ENCODE measurements at regions not wholly inside any gene's neighbourhood (a gene's known extent, or its start where the extent isn't known, plus 50 kb on each side); places are given as distances from the start of the nearest gene placed in this dataset.

- no peaks in the 10 kb centered on the region for H3K9me3 ChIP-seq (ENCODE audit: low read length)
- intact Hi-C loops (cut with micrococcal nuclease; ENCODE audit: unreplicated experiment) = loop anchor here (5.0 kb wide), 1 partner anchor 736 kb away; no protein-coding TSS in a partner anchor
- POLR2A ChIA-PET = no interaction called here
- no peak overlapping the region for H2AFZ ChIP-seq (ENCODE audit: low read length)
- no peak overlapping the region for H3K4me3 ChIP-seq (ENCODE audit: low read depth, low read length, poor library complexity, severe bottlenecking)
- no peak overlapping the region for H3K4me2 ChIP-seq (ENCODE audit: low read length)
- no peaks in the 10 kb centered on the region for H4K20me1 ChIP-seq (ENCODE audit: insufficient read depth, low read length)
- no peak overlapping the region for H3K27ac ChIP-seq (ENCODE audit: low read depth, low read length, poor library complexity, severe bottlenecking)
- DNase-seq (ENCODE audit: low spot score) = no peak
- no peaks in the 10 kb centered on the region for H3K4me1 ChIP-seq (ENCODE audit: insufficient read depth, low read length, poor library complexity, severe bottlenecking)
- no peaks in the 10 kb centered on the region for H3K79me2 ChIP-seq (ENCODE audit: insufficient read depth, low read depth, low read length)
- TF ChIP-seq CTCF (conservative IDR thresholded peaks at IDR 0.05; ENCODE audit: low read length) (no peak), EZH2phosphoT487 (IDR thresholded peaks at IDR 0.05; ENCODE audit: borderline replicate concordance, low read depth, low read length) (no peak)
- H3K36me3 ChIP-seq (ENCODE audit: insufficient read depth, low read length) = no peaks in the 10 kb centered on the region
- no peaks in the 10 kb centered on the region for H3K9me2 ChIP-seq (ENCODE audit: insufficient read depth, low read length)
- no TSS peak for BruUV-seq (replicated peaks)
- CTCF ChIA-PET (ENCODE audit: unreplicated experiment) = no interaction called here
Measured at GRCh38 chr10:105466521-105466920, 825.4 kb downstream of the SORCS3 start.

GRCh38 chr10:105434970-105435369 lies 793.9 kb downstream of the SORCS3 start:
- H2AFZ ChIP-seq (ENCODE audit: low read length) = no peak overlapping the region
- BruUV-seq (replicated peaks) = no TSS peak
- no peaks in the 10 kb centered on the region for H4K20me1 ChIP-seq (ENCODE audit: insufficient read depth, low read length)
- no peaks in the 10 kb centered on the region for H3K9me3 ChIP-seq (ENCODE audit: low read length)
- H3K4me1 ChIP-seq (ENCODE audit: insufficient read depth, low read length, poor library complexity, severe bottlenecking) = no peaks in the 10 kb centered on the region
- no peak overlapping the region for H3K4me2 ChIP-seq (ENCODE audit: low read length)
- DNase-seq (ENCODE audit: low spot score) = no peak
- POLR2A ChIA-PET = no interaction called here
- intact Hi-C loops (cut with micrococcal nuclease; ENCODE audit: unreplicated experiment) = no loop called here
- TF ChIP-seq CTCF (conservative IDR thresholded peaks at IDR 0.05; ENCODE audit: low read length) (no peak), EZH2phosphoT487 (IDR thresholded peaks at IDR 0.05; ENCODE audit: borderline replicate concordance, low read depth, low read length) (no peak)
- H3K9me2 ChIP-seq (ENCODE audit: insufficient read depth, low read length) = no peaks in the 10 kb centered on the region
- no peak overlapping the region for H3K27ac ChIP-seq (ENCODE audit: low read depth, low read length, poor library complexity, severe bottlenecking)
- CTCF ChIA-PET (ENCODE audit: unreplicated experiment) = no interaction called here
- no peak overlapping the region for H3K4me3 ChIP-seq (ENCODE audit: low read depth, low read length, poor library complexity, severe bottlenecking)
- H3K79me2 ChIP-seq (ENCODE audit: insufficient read depth, low read depth, low read length) = no peaks in the 10 kb centered on the region
- no peaks in the 10 kb centered on the region for H3K36me3 ChIP-seq (ENCODE audit: insufficient read depth, low read length)

- no peaks in the 10 kb centered on the region for H3K9me3 ChIP-seq (ENCODE audit: low read length)
- TF ChIP-seq CTCF (conservative IDR thresholded peaks at IDR 0.05; ENCODE audit: low read length) (no peak), EZH2phosphoT487 (IDR thresholded peaks at IDR 0.05; ENCODE audit: borderline replicate concordance, low read depth, low read length) (no peak)
- intact Hi-C loops (cut with micrococcal nuclease; ENCODE audit: unreplicated experiment) = no loop called here
- no peak for DNase-seq (ENCODE audit: low spot score)
- H3K9me2 ChIP-seq (ENCODE audit: insufficient read depth, low read length) = no peaks in the 10 kb centered on the region
- H3K4me3 ChIP-seq (ENCODE audit: low read depth, low read length, poor library complexity, severe bottlenecking) = no peak overlapping the region
- no peak overlapping the region for H2AFZ ChIP-seq (ENCODE audit: low read length)
- no peaks in the 10 kb centered on the region for H3K79me2 ChIP-seq (ENCODE audit: insufficient read depth, low read depth, low read length)
- no peak overlapping the region for H3K4me2 ChIP-seq (ENCODE audit: low read length)
- H3K27ac ChIP-seq (ENCODE audit: low read depth, low read length, poor library complexity, severe bottlenecking) = no peak overlapping the region
- no TSS peak for BruUV-seq (replicated peaks)
- ChIA-PET CTCF (ENCODE audit: unreplicated experiment) (no interaction called here), POLR2A (no interaction called here)
- no peaks in the 10 kb centered on the region for H3K4me1 ChIP-seq (ENCODE audit: insufficient read depth, low read length, poor library complexity, severe bottlenecking)
- no peaks in the 10 kb centered on the region for H3K36me3 ChIP-seq (ENCODE audit: insufficient read depth, low read length)
- no peaks in the 10 kb centered on the region for H4K20me1 ChIP-seq (ENCODE audit: insufficient read depth, low read length)
Measured at GRCh38 chr10:105413997-105414396, 772.9 kb downstream of the SORCS3 start.
